OCI-LY1 (cell line): ENCODE measurements at regions not wholly inside any gene's neighbourhood (a gene's known extent, or its start where the extent isn't known, plus 50 kb on each side); places are given as distances from the start of the nearest gene placed in this dataset.

ENCODE experiments used
- H2AFZ ChIP-seq: fragments of 200-600 bp; sonication (generic), shearing (Covaris generic); 2 replicates; pipeline ENCODE4 v1.6.0; 2014; ENCODE audit warnings: antibody characterized with exemption, mild to moderate bottlenecking, low read length
- H3F3A ChIP-seq: fragments of 200-600 bp; sonication (generic), shearing (Covaris generic); 2 replicates; pipeline ENCODE4 v1.6.0; 2014; ENCODE audit warnings: mild to moderate bottlenecking, antibody characterized with exemption, low read length, moderate library complexity; ENCODE audit not compliant: insufficient read depth
- H3K27ac ChIP-seq: fragments of 200-600 bp; sonication (generic); 2 replicates; pipeline ENCODE4 v1.5.1; 2014; ENCODE audit warnings: low read length, mixed run types, mild to moderate bottlenecking, low read depth; ENCODE audit not compliant: poor library complexity, severe bottlenecking
- H3K27me3 ChIP-seq: fragments of 200-600 bp; sonication (generic); 2 replicates; pipeline ENCODE4 v1.6.0; 2014; ENCODE audit warnings: antibody characterized with exemption, mild to moderate bottlenecking, low read length, moderate library complexity; ENCODE audit not compliant: insufficient read depth
- H3K36me3 ChIP-seq: fragments of 200-600 bp; sonication (generic); 2 replicates; pipeline ENCODE4 v1.6.1; 2014; ENCODE audit warnings: mild to moderate bottlenecking, antibody characterized with exemption, low read length, moderate library complexity, mixed read lengths; ENCODE audit not compliant: insufficient read depth
- H3K4me1 ChIP-seq: fragments of 200-600 bp; sonication (generic); 2 replicates; pipeline ENCODE4 v1.5.1; 2014; ENCODE audit warnings: mild to moderate bottlenecking, low read length, moderate library complexity; ENCODE audit not compliant: insufficient read depth, severe bottlenecking
- H3K4me2 ChIP-seq: fragments of 200-600 bp; sonication (generic), shearing (Covaris generic); 2 replicates; pipeline ENCODE4 v1.6.1; 2014; ENCODE audit warnings: low read length
- H3K4me3 ChIP-seq: fragments of 200-600 bp; sonication (generic); 2 replicates; pipeline ENCODE4 v1.5.1; 2014; ENCODE audit warnings: low read length, low read depth, mild to moderate bottlenecking, mixed read lengths; ENCODE audit not compliant: poor library complexity, severe bottlenecking
- H3K79me2 ChIP-seq: fragments of 200-600 bp; shearing (Covaris generic); 2 replicates; pipeline ENCODE4 v1.6.1; 2016; ENCODE audit warnings: mixed run types, low read length, mixed read lengths; ENCODE audit not compliant: insufficient read depth
- H3K9ac ChIP-seq: fragments of 200-600 bp; sonication (generic), shearing (Covaris generic); 2 replicates; pipeline ENCODE4 v1.6.1; 2014; ENCODE audit warnings: mild to moderate bottlenecking, low read length, mixed read lengths
- H3K9me2 ChIP-seq: fragments of 200-600 bp; sonication (generic), shearing (Covaris generic); 2 replicates; pipeline ENCODE4 v1.6.1; 2014; ENCODE audit warnings: low read depth, mild to moderate bottlenecking, low read length, mixed read lengths
- H3K9me3 ChIP-seq: fragments of 200-600 bp; shearing (Covaris generic); 2 replicates; pipeline ENCODE4 v1.6.1; 2014; ENCODE audit warnings: low read length, mixed read lengths
- H4K20me1 ChIP-seq: fragments of 200-600 bp; sonication (generic), shearing (Covaris generic); 2 replicates; pipeline ENCODE4 v1.6.0; 2016; ENCODE audit warnings: mild to moderate bottlenecking, low read length; ENCODE audit not compliant: insufficient read depth
- CTCF ChIP-seq: fragments of 200-600 bp; sonication (generic), shearing (Covaris generic); IDR thresholded peaks from 2 replicates; pipeline ENCODE4 v1.5.1; 2017; ENCODE audit warnings: mild to moderate bottlenecking, antibody characterized with exemption, low read length, moderate library complexity, mixed read lengths
- EZH2 ChIP-seq: fragments of 200-600 bp; sonication (generic), shearing (Covaris generic); IDR thresholded peaks from 2 replicates; pipeline ENCODE4 v1.8.0; 2017; ENCODE audit warnings: borderline replicate concordance, mixed run types, mild to moderate bottlenecking, antibody characterized with exemption, low read length, moderate library complexity, mixed read lengths

DNA sequence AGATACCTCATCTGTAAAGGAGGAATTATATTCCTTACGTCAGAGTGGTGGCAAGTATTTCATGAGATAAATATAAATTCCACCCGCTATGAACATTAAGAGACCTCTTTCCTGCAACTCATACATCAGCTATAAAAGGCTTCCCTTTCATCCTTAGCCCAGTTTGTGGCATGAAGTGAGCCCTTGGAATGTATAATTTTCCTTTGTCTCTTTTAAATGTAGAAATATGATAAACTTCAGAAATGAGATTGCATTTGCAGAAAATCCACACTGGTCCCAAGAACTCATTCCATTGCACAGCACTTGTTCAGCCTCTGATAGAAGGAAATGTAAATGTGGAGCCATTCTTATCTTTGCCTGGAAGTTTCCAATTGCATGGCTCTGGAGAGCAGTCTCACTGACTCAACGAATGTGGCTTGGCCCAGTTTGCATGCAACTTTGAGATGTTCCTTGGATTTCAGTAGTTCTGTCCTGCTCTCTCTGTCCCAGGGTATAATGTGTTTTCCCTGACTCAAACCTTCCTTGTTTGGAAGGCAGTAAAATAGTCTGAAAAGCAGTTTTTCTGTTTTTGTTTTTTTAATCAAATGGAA is 746.4 kb downstream of the CDH11 start:
- H3K9me3 ChIP-seq = no peaks in the 10 kb centered on the region
- no peaks in the 10 kb centered on the region for H3K79me2 ChIP-seq
- H3F3A ChIP-seq = no peaks in the 10 kb centered on the region
- TF ChIP-seq EZH2 = no peak
- TF ChIP-seq CTCF = no peak
- no peak overlapping the region for H3K4me2 ChIP-seq
- no peaks in the 10 kb centered on the region for H3K9me2 ChIP-seq
- H3K27ac ChIP-seq = no peak overlapping the region
- peaks cover 25% of the 10 kb centered on the region for H3K4me1 ChIP-seq
- no peak overlapping the region; the same call in 1 of the 2 replicates for H2AFZ ChIP-seq
- H3K36me3 ChIP-seq = no peaks in the 10 kb centered on the region
- no peak overlapping the region for H3K9ac ChIP-seq
- no peaks in the 10 kb centered on the region for H3K27me3 ChIP-seq
- H3K4me3 ChIP-seq = no peak overlapping the region
- H4K20me1 ChIP-seq = no peaks in the 10 kb centered on the region

DNA sequence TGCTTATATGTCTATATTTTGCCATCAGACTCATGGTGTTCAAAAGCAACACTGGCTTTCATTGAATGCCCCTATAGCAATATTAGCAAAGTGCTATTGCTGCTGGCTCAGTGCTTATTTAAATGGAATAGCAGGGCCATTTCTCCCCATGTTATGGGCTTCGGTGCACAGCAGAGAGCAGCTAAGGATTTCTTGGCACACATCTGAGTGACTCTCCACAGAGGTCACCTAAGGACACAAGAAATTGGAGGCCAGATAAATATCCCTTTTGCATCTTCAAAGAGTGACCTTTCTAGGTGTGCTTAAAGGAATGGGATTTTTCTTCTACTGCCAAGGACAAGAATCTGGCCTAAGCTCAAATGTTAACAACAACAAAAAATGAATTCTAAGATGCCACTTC is 751.8 kb downstream of the CDH11 start:
- TF ChIP-seq EZH2 (no peak), CTCF (no peak)
- Histone ChIP-seq H3F3A (no peaks in the 10 kb centered on the region), H3K79me2 (no peaks in the 10 kb centered on the region)

GRCh38 chr16:64365448-64365931 is 756.4 kb downstream of the CDH11 start:
- Histone ChIP-seq H4K20me1 (no peaks in the 10 kb centered on the region), H3K4me1 (peaks cover 39% of the 10 kb centered on the region), H3K36me3 (no peaks in the 10 kb centered on the region), H3K9ac (no peak overlapping the region), H3K9me2 (no peaks in the 10 kb centered on the region), H3K27ac (no peak overlapping the region), H3K27me3 (no peaks in the 10 kb centered on the region), H3K4me3 (no peak overlapping the region), H3F3A (no peaks in the 10 kb centered on the region), H3K79me2 (no peaks in the 10 kb centered on the region), H3K9me3 (no peaks in the 10 kb centered on the region), H3K4me2 (no peak overlapping the region), H2AFZ (peak overlapping the region; percentile 1; the same call in 1 of the 2 replicates)
- TF ChIP-seq EZH2 (no peak), CTCF (no peak)

More for the DNA sequence above, 751.8 kb downstream of the CDH11 start:
- Histone ChIP-seq H3K9me2 (no peaks in the 10 kb centered on the region), H3K27ac (peak overlapping the region; percentile 3), H3K36me3 (no peaks in the 10 kb centered on the region), H3K9ac (no peak overlapping the region), H3K4me3 (no peak overlapping the region), H3K9me3 (no peaks in the 10 kb centered on the region), H4K20me1 (no peaks in the 10 kb centered on the region), H3K27me3 (no peaks in the 10 kb centered on the region), H3K4me2 (no peak overlapping the region), H3K4me1 (peaks cover 33% of the 10 kb centered on the region), H2AFZ (peak overlapping the region; percentile 94)
